Mesenchymal stem cell (in vitro differentiated cells and primary cell): ENCODE measurements at regions not wholly inside any gene's neighbourhood (a gene's known extent, or its start where the extent isn't known, plus 50 kb on each side); places are given as distances from the start of the nearest gene placed in this dataset.

Experiments
- DNase-seq: peaks from one replicate; pipeline ENCODE4 v3.0.0-alpha.2; 2013
- H2AFZ ChIP-seq: one replicate; pipeline ENCODE4 v1.6.1; 2013; ENCODE audit warnings: low read depth, mild to moderate bottlenecking, control low read depth, inconsistent platforms, low read length, moderate library complexity
- H2AK5ac ChIP-seq: 2 replicates; pipeline ENCODE4 v1.6.1; 2013; ENCODE audit warnings: low read length, moderate library complexity, mild to moderate bottlenecking, inconsistent platforms; ENCODE audit not compliant: severe bottlenecking
- H2BK120ac ChIP-seq: one replicate; pipeline ENCODE4 v1.6.1; 2013; ENCODE audit warnings: low read depth, mild to moderate bottlenecking, inconsistent platforms, low read length, moderate library complexity
- H2BK12ac ChIP-seq, 2 experiments: one replicate each; pipeline ENCODE4 v1.6.1; 2013; ENCODE audit warnings: inconsistent platforms in 2 of 2, low read length in 2 of 2, mild to moderate bottlenecking in 2 of 2, moderate library complexity in 2 of 2, control low read depth in 1 of 2
- H2BK15ac ChIP-seq: one replicate; pipeline ENCODE4 v1.6.1; 2013; ENCODE audit warnings: mild to moderate bottlenecking, low read depth, inconsistent platforms; ENCODE audit not compliant: poor library complexity, severe bottlenecking
- H2BK5ac ChIP-seq: 2 replicates; pipeline ENCODE4 v1.6.1; 2013; ENCODE audit warnings: low read depth, mild to moderate bottlenecking, low read length, control low read depth, inconsistent platforms; ENCODE audit not compliant: poor library complexity, severe bottlenecking
- H3K14ac ChIP-seq, 2 experiments: one replicate each; pipeline ENCODE4 v1.6.1; 2013; ENCODE audit warnings: inconsistent platforms in 2 of 2, low read length in 2 of 2, control low read depth in 1 of 2, mild to moderate bottlenecking in 1 of 2, moderate library complexity in 1 of 2
- H3K18ac ChIP-seq, 2 experiments: one replicate each; pipeline ENCODE4 v1.6.1; 2013; ENCODE audit warnings: inconsistent platforms in 2 of 2, low read length in 2 of 2, control low read depth in 1 of 2, low read depth in 1 of 2, mild to moderate bottlenecking in 1 of 2
- H3K23ac ChIP-seq, 2 experiments: one replicate each; pipeline ENCODE4 v1.6.1; 2013; ENCODE audit warnings: inconsistent platforms in 2 of 2, low read length in 2 of 2, mild to moderate bottlenecking in 2 of 2, moderate library complexity in 2 of 2, control low read depth in 1 of 2
- H3K27ac ChIP-seq: 2 replicates; pipeline ENCODE4 v1.5.1; 2013; ENCODE audit warnings: mild to moderate bottlenecking, moderate library complexity, low read length, control low read depth, inconsistent platforms; ENCODE audit not compliant: poor library complexity, severe bottlenecking
- H3K27me3 ChIP-seq, 2 experiments: 2 replicates each; pipeline versions ENCODE4 v1.6.1 to v1.7.0; 2013; ENCODE audit warnings: low read length in 2 of 2, mild to moderate bottlenecking in 2 of 2, moderate library complexity in 2 of 2, control low read depth in 1 of 2, inconsistent platforms in 1 of 2; ENCODE audit not compliant: control insufficient read depth in 1 of 2, insufficient read depth in 1 of 2
- H3K36me3 ChIP-seq, 2 experiments: 2 replicates each; pipeline versions ENCODE4 v1.6.1 to v1.7.0; 2013; ENCODE audit warnings: low read length in 2 of 2, control low read depth in 1 of 2, inconsistent platforms in 1 of 2, low read depth in 1 of 2, mild to moderate bottlenecking in 1 of 2; ENCODE audit not compliant: insufficient read depth in 2 of 2, control insufficient read depth in 1 of 2
- H3K4ac ChIP-seq, 2 experiments: one replicate each; pipeline ENCODE4 v1.6.1; 2013; ENCODE audit warnings: inconsistent platforms in 2 of 2, low read length in 2 of 2, mild to moderate bottlenecking in 2 of 2, moderate library complexity in 2 of 2, control low read depth in 1 of 2, low read depth in 1 of 2
- H3K4me1 ChIP-seq: 2 replicates; pipeline ENCODE4 v1.6.1; 2013; ENCODE audit warnings: low read depth, low read length, control low read depth; ENCODE audit not compliant: control insufficient read depth, insufficient read depth
- H3K4me2 ChIP-seq: 2 replicates; pipeline ENCODE4 v1.6.1; 2013; ENCODE audit warnings: low read length, mild to moderate bottlenecking, inconsistent platforms; ENCODE audit not compliant: poor library complexity, severe bottlenecking
- H3K4me3 ChIP-seq, 2 experiments: 2 replicates each; pipeline versions ENCODE4 v1.5.1 to v1.7.0; 2013; ENCODE audit warnings: low read length in 2 of 2, mild to moderate bottlenecking in 2 of 2, control low read depth in 1 of 2, low read depth in 1 of 2; ENCODE audit not compliant: insufficient read depth in 1 of 2
- H3K79me1 ChIP-seq: replicated peaks from 2 replicates; pipeline ENCODE4 v1.6.1; 2013; ENCODE audit warnings: mild to moderate bottlenecking, control low read depth, low read length, inconsistent platforms; ENCODE audit not compliant: poor library complexity, severe bottlenecking
- H3K9ac ChIP-seq: 2 replicates; pipeline ENCODE4 v1.7.0; 2013; ENCODE audit warnings: mild to moderate bottlenecking, low read length, moderate library complexity
- H3K9me3 ChIP-seq: 2 replicates; pipeline ENCODE4 v1.7.0; 2013; ENCODE audit warnings: mild to moderate bottlenecking, low read length; ENCODE audit not compliant: control insufficient read depth
- H4K8ac ChIP-seq: one replicate; pipeline ENCODE4 v1.6.1; 2013; ENCODE audit warnings: inconsistent platforms, mild to moderate bottlenecking, low read length, moderate library complexity
- H4K91ac ChIP-seq: one replicate; pipeline ENCODE4 v1.6.1; 2013; ENCODE audit warnings: mild to moderate bottlenecking, low read length, inconsistent platforms
- WGBS: methylation state at CpG from one replicate; pipeline ENCODE4 v1.1.7; 2013; ENCODE audit warnings: mixed read lengths; 5-methylcytosine and 5-hydroxymethylcytosine counted together

GRCh38 chr18:72638376-72638775 lies 94.2 kb upstream of the CBLN2 start:
- Histone ChIP-seq H3K4me2 (no peak overlapping the region), H3K36me3 (no peaks in the 10 kb centered on the region), H2AFZ (no peak overlapping the region), H3K4ac (no peak overlapping the region), H2BK5ac (no peak overlapping the region), H2BK12ac (no peak overlapping the region), H2AK5ac (no peak overlapping the region), H3K4me3 (no peak overlapping the region), H3K9ac (no peak overlapping the region), H3K18ac (no peak overlapping the region), H2BK120ac (no peak overlapping the region), H3K9me3 (no peaks in the 10 kb centered on the region), H3K79me1 (no peaks in the 10 kb centered on the region), H3K14ac (no peak overlapping the region), H3K27ac (no peak overlapping the region), H3K4me1 (no peaks in the 10 kb centered on the region), H3K27me3 (no peaks in the 10 kb centered on the region), H4K91ac (no peak overlapping the region), H4K8ac (no peak overlapping the region), H2BK15ac (no peak overlapping the region), H3K23ac (no peak overlapping the region)
- DNase-seq: no peak
- 97% methylated on average over 2 of the region's 3 CpGs for WGBS

GRCh38 chr18:72637721-72638120 lies 93.6 kb upstream of the CBLN2 start:
- no peak overlapping the region for H3K14ac ChIP-seq
- no peak overlapping the region for H4K91ac ChIP-seq
- no peaks in the 10 kb centered on the region for H3K79me1 ChIP-seq
- no peak overlapping the region for H3K4me3 ChIP-seq
- H3K9me3 ChIP-seq: no peaks in the 10 kb centered on the region
- no peaks in the 10 kb centered on the region for H3K36me3 ChIP-seq
- DNase-seq: no peak
- 75% methylated on average over 8 of the region's 10 CpGs for WGBS
- no peak overlapping the region for H3K18ac ChIP-seq
- H2BK5ac ChIP-seq: no peak overlapping the region
- no peak overlapping the region for H2AK5ac ChIP-seq
- H2BK15ac ChIP-seq: no peak overlapping the region
- no peak overlapping the region for H3K27ac ChIP-seq
- no peak overlapping the region for H2AFZ ChIP-seq
- H3K27me3 ChIP-seq: no peaks in the 10 kb centered on the region
- no peaks in the 10 kb centered on the region for H3K4me1 ChIP-seq
- no peak overlapping the region for H3K4me2 ChIP-seq
- H3K23ac ChIP-seq: no peak overlapping the region
- no peak overlapping the region for H3K9ac ChIP-seq
- H2BK12ac ChIP-seq: no peak overlapping the region
- H4K8ac ChIP-seq: no peak overlapping the region
- no peak overlapping the region for H3K4ac ChIP-seq
- H2BK120ac ChIP-seq: no peak overlapping the region

- Histone ChIP-seq H4K8ac (no peak overlapping the region), H3K9me3 (no peaks in the 10 kb centered on the region), H3K4me3 (no peak overlapping the region), H3K27me3 (no peaks in the 10 kb centered on the region), H2AK5ac (no peak overlapping the region), H3K18ac (no peak overlapping the region), H3K4me1 (no peaks in the 10 kb centered on the region), H3K36me3 (no peaks in the 10 kb centered on the region), H3K23ac (no peak overlapping the region), H3K4ac (no peak overlapping the region), H3K9ac (no peak overlapping the region), H3K79me1 (no peaks in the 10 kb centered on the region), H2BK120ac (no peak overlapping the region), H2BK15ac (no peak overlapping the region), H2BK12ac (no peak overlapping the region), H3K14ac (no peak overlapping the region), H2AFZ (no peak overlapping the region), H3K4me2 (no peak overlapping the region), H2BK5ac (no peak overlapping the region), H4K91ac (no peak overlapping the region), H3K27ac (no peak overlapping the region)
- no peak for DNase-seq
- WGBS: 90% methylated on average over 6 of the region's 6 CpGs
Observed at GRCh38 chr18:72637299-72637698, 93.2 kb upstream of the CBLN2 start.

GRCh38 chr18:72636611-72637010 lies 92.5 kb upstream of the CBLN2 start:
- Histone ChIP-seq H3K9ac (no peak overlapping the region), H3K4me3 (no peak overlapping the region), H3K27me3 (no peaks in the 10 kb centered on the region), H3K36me3 (no peaks in the 10 kb centered on the region), H3K4me2 (no peak overlapping the region), H2BK15ac (no peak overlapping the region), H3K18ac (no peak overlapping the region), H3K9me3 (no peaks in the 10 kb centered on the region), H2AFZ (no peak overlapping the region), H4K8ac (no peak overlapping the region), H3K23ac (no peak overlapping the region), H3K79me1 (no peaks in the 10 kb centered on the region), H2AK5ac (no peak overlapping the region), H3K4ac (no peak overlapping the region), H3K27ac (no peak overlapping the region), H2BK12ac (no peak overlapping the region), H4K91ac (no peak overlapping the region), H3K14ac (no peak overlapping the region), H3K4me1 (no peaks in the 10 kb centered on the region), H2BK5ac (no peak overlapping the region), H2BK120ac (no peak overlapping the region)
- no peak for DNase-seq
